HG03045 (cell line): ENCODE measurements at regions not wholly inside any gene's neighbourhood (a gene's known extent, or its start where the extent isn't known, plus 50 kb on each side); places are given as distances from the start of the nearest gene placed in this dataset.

ENCODE experiments used
- ATAC-seq: cut with Tn5 transposase; IDR thresholded peaks from one replicate; pipeline ENCODE4 v1.9.1; 2021; ENCODE audit warnings: mild to moderate bottlenecking, moderate library complexity; ENCODE audit not compliant: unreplicated experiment

- ATAC-seq = no peak
Observed at GRCh38 chr3:59310736-59311135, 260.9 kb upstream of the CFAP20DC start.

DNA sequence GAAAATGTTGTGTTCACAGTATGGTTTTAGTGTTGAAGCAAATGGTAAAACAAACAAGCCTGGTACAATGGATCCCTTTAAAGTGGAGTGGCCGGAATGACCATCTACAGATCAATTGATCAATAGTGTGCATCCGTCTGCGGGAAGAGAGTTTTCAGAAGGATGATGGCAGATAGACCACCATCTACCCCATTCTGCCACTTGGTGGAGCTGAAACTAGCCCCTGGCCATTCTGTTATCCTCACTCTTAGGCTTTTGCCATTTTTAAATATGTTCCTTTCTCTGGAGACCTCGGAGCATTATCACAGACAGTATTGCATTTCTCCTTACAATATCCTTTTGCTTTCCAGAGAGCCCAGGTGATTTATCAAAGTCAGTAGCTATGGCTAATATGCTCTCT, 258.9 kb upstream of the CFAP20DC start:
- ATAC-seq = no peak

DNA sequence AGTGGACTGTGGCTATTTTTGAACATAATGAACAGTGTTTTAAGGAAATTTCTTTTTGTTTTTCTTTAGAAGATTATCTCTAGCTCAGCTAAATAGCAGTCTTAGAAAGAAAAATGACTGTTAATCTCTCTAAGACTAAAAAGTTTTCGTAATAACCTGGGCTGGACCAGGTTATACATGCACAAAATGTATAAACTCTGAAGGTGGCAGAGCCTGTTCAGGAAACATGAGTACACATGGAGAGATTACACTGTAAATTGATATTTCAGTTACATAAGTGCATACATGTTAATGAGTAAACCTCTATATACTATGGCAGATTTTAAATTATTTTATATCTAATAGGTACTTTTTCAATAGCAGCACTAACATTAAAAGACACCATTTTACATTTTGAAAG, 258.2 kb upstream of the CFAP20DC start:
- ATAC-seq = no peak

GRCh38 chr3:59306436-59306835, 256.6 kb upstream of the CFAP20DC start:
- no peak for ATAC-seq

GRCh38 chr3:59304296-59304695, 254.5 kb upstream of the CFAP20DC start:
- ATAC-seq = no peak

- no peak for ATAC-seq
Observed at GRCh38 chr3:59303452-59303851, 253.6 kb upstream of the CFAP20DC start.

GRCh38 chr3:59302442-59302841, 252.6 kb upstream of the CFAP20DC start:
- no peak for ATAC-seq

GRCh38 chr3:59300733-59301132, 250.9 kb upstream of the CFAP20DC start:
- ATAC-seq = no peak

DNA sequence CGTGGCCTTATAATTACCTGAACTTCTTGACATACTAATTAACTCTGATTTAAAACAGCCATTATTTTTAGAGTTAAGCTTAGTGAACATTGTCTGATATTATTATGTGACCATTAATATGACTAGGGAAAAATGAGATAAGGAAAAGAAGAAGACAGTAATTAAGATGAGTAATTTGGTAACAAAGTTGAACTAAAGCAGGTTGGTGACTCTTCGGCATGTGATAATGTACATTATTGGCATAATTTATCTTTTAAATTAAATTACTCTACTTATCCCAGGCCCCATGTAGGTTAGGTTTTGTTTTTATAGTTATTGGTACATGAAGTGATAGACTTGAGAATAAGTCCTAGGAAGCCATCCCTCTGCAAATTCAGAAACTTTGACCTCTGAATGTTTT, 249.7 kb upstream of the CFAP20DC start:
- no peak for ATAC-seq

DNA sequence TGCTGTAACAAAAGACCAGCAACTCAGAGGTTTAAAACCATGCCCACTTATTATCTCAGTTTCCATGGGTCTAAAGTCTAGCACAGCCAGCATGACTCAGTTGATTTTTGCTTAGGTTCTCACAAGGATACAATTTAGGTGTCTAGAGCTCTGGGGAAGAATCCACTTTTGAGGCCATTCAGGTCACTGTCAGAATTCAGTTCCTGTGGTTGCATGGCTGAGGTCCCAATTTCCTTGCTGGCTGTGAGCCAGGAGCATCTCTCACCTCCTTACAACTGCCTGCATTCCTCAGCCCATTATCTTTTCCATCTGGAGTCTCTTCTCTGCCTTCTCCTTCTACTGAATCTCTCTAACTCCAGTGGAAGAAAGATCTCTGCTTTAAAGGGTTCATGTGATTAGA, 240.5 kb upstream of the CFAP20DC start:
- ATAC-seq = no peak

GRCh38 chr3:59289831-59290230, 240.0 kb upstream of the CFAP20DC start:
- ATAC-seq = no peak

DNA sequence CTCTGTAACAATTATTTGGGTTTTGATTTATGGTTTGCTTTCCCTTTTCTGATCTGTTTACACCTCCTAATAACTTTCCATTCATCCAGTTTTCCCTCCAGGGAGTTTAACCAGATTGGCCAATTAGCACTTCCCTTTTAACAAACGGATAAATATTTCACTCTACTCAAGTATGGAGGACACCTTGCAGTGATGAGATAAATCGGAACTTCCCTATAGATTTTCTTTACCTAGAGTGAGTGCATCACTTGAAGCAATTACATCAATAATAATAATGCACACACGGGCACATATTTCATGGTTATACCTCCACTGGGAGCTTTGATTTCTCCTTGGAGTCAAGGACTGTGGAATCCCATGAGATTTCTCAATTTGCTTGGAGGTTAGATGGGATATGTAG, 239.1 kb upstream of the CFAP20DC start:
- no peak for ATAC-seq

GRCh38 chr3:59286791-59287531, 237.1 kb upstream of the CFAP20DC start:
- no peak for ATAC-seq

- no peak for ATAC-seq
Observed at GRCh38 chr3:59285560-59285959, 235.7 kb upstream of the CFAP20DC start.

GRCh38 chr3:59284926-59285325, 235.1 kb upstream of the CFAP20DC start:
- ATAC-seq = no peak

- no peak for ATAC-seq
Observed at GRCh38 chr3:59280113-59280512, 230.3 kb upstream of the CFAP20DC start.

- ATAC-seq = no peak
Observed at GRCh38 chr3:59277816-59278215, 228.0 kb upstream of the CFAP20DC start.

- ATAC-seq = no peak
Observed at GRCh38 chr3:59277201-59277600, 227.4 kb upstream of the CFAP20DC start.

DNA sequence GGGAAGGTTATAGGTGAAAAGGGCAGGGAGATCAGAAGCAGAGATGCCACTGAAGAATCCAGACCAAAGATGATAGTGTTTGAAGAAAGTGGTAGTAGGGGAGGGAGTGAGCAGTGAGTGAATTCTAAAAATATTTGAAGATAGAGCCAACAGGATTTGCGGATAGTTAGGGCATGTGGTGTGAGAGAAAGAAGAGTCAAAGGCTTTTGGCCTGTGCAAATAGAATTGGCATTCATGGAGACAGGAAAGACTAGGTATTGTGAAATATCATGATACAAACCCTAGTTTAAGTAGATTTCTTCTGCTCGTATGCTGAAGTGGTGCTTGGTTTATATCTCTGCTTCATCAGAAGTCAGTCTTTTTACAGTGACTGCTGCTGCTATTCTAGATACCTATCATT, 224.2 kb upstream of the CFAP20DC start:
- no peak for ATAC-seq

DNA sequence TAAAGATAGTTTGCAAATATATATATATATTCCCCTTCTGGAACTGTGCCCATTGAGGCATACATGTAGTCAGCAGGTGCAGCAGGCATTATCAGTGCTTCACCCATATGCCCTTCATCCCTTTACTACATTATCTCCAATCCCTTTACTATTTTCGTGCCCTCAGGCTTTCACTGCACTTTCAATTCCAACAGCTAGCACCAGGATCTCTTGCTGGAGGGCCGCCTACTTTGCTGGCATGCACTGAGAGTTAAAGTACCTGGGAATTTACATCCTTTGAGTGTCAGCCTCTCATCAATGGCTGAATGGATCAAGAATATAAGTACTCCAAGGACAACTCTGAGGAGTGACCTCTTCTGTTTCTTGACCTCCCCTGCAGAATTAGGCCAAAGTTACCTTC, 222.1 kb upstream of the CFAP20DC start:
- no peak for ATAC-seq

GRCh38 chr3:59270921-59271320, 221.1 kb upstream of the CFAP20DC start:
- ATAC-seq = no peak

- ATAC-seq = no peak
Observed at GRCh38 chr3:59270209-59270608, 220.4 kb upstream of the CFAP20DC start.

DNA sequence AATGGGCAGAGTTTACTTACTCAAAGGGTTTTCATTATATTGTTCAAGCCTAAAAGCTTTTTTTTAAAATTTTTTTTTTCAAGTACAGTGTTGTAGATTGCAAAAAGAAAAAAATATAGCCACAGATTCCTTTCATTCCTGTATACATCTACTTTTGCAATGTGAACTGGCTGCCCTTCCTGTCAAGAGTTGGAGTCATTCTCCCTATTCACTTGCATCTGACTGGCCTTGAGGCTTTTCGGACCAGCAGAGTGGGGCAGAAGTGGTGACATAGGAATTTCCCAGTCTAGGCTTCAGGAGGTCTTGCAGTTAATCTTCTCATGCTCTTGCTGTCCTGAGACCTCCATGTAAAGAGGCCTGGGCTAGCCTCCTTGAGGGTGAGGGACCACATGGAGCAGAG, 218.3 kb upstream of the CFAP20DC start:
- no peak for ATAC-seq
